ENCODE measurements at regions not wholly inside any gene's neighbourhood (a gene's known extent, or its start where the extent isn't known, plus 50 kb on each side); places are given as distances from the start of the nearest gene placed in this dataset.

DNA sequence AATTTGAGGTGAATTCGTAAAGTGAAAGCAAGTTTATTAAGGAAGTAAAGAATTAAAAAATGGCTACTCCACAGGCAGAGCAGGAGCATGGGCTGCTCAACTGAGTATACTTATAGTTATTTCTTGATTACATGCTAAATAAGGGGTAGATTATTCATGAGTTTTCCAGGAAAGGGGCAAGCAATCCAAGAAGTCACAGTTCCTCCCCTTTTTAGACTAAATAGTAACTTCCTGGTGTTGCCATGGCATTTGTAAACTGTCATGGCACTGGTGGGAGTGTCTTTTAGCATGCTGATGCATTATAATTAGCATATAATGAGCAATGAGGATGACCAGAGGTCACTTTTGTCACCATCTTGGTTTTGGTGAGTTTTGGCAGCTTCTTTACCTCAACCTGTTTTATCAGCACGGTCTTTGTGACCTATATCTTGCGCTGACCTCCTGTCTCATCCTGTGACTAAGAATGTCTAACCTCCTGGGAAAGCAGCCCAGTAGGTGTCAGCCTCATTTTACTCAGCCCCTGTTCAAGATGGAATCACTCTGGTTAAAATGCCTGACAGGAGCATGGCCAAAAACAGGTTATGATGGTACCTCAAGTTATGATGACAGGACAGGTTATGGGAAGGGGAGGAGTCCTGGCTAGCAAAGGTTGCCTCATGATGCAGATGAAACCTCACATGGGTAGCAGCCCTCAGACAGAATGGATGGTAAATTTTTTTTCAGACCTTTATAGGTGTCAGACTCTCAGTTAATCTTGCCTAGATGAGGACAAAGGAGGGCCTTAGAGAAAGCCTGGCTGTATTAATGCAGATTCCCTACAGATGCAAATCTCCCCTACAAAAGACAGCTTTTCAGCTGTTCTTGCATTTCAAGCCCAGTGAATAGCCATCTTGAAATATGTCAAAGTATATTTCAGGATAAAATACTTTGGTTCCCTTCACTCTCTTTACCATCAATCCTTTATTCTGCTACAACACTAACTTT is 49.7 kb downstream of the SIPA1L2 start:
- TF ChIP-seq CTCF (IDR thresholded peaks at IDR 0.05) (no peak), ATF6 (CRISPR knock-in tag; IDR thresholded peaks at IDR 0.05) (no peak), ESRRA (CRISPR knock-in tag; IDR thresholded peaks at IDR 0.05; ENCODE audit: borderline replicate concordance) (no peak), JUN (CRISPR knock-in tag; IDR thresholded peaks at IDR 0.05) (no peak), E2F5 (CRISPR knock-in tag; IDR thresholded peaks at IDR 0.05) (no peak), NFYB (CRISPR knock-in tag; conservative IDR thresholded peaks at IDR 0.05; ENCODE audit: low read depth) (no peak), CBFB (CRISPR knock-in tag; IDR thresholded peaks at IDR 0.05; ENCODE audit: low read depth) (no peak), CREM (CRISPR knock-in tag; IDR thresholded peaks at IDR 0.05) (no peak)
